Fibroblast of skin of back (primary cell): ENCODE measurements at regions not wholly inside any gene's neighbourhood (a gene's known extent, or its start where the extent isn't known, plus 50 kb on each side); places are given as distances from the start of the nearest gene placed in this dataset.

Source experiments
- DNase-seq: peaks from one replicate; pipeline ENCODE4 v3.0.0-alpha.2; 2013

DNA sequence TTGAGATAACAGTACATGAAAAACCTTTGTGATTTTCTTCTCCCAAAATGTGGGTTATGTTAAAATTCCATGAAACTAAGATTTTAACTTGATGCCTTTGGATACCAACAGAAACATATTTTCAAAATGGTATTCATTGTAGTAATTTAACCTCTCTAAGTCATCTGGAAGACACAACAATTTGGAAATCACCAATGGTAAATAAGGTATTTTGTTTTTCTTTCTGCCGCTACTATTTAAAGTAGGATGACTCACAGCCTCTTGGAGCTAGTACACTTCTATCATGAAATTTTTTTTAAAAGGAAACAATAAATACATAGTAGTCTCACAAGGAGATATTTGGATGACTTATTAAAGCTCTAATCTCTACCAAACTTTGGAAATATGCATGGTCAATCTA is 291.6 kb upstream of the VEPH1 start:
- peak; percentile 75 for DNase-seq

DNA sequence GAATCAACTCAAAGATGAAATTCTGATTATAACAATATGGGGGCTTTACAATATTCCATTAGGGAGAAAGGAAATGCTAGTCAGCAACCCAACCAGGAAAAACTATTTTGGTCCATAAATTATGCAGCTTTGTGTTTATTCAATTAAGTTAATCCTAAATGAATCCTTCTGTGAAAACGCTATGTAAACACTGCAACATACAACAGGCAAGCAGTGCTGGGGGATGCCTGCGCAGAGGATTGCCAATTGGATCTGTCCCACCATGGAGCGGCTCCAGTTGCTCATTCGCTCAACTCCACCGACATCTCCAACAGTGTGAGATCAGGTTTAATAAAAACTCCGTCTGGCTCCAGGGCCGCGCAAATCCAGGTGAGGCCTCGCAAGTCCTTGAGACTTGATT is 290.5 kb upstream of the VEPH1 start:
- DNase-seq = no peak

DNA sequence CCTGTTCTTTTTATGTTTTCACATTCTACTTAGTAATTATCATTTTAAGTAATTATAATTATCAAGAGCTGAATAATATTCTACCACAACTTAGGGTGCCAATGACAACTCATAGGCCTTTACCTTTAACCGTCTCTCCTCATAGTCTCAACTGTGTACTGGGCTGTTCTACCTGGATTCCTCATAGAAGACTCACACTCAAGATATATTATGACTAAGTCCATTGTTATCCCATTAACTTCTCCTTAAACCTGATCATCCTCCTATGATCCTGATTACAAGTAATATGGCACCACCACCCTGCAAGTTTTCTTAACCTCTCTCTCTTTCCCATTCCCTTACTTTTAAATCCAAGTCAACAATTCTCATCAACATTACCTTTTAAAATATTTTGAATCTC is 285.9 kb upstream of the VEPH1 start:
- DNase-seq = no peak

DNA sequence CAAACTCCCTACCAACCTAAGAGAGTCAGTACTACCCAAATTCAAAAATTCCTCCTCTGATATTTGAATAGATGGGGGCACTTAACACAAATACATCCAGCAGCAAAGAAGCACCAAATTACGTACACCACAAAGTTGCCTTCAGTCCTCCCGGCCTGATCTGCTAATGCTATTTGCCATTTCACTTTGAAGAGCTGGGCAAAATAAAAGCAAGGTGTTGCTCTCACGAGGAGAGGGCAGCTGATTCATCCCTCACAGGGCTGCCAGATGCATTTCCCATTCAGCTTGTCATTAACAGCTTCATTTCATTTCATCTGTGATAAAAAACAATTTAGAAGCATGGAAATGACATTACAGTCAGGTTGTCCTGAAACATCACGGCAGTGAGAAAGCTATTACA is 283.4 kb upstream of the VEPH1 start:
- DNase-seq = peak; percentile 37

DNA sequence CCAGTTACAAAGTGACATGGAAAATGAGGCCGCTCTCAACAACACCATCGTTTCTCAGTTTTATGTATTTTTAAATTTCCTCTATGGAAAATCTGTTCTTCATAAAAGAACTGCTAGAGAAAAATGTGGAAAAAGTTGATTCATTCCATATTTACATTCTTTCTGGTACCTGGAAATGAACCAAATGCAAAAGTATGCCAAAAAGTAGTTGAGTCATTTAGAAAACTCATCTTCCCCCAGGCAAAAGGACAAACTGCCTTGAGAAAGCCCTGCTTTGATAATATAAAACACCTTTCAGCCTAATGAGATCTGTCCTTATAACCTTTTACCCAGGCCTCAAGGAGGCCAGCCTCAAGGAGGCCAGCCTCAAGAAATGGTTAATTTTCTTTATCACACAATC is 283.0 kb upstream of the VEPH1 start:
- DNase-seq = peak; percentile 93

DNA sequence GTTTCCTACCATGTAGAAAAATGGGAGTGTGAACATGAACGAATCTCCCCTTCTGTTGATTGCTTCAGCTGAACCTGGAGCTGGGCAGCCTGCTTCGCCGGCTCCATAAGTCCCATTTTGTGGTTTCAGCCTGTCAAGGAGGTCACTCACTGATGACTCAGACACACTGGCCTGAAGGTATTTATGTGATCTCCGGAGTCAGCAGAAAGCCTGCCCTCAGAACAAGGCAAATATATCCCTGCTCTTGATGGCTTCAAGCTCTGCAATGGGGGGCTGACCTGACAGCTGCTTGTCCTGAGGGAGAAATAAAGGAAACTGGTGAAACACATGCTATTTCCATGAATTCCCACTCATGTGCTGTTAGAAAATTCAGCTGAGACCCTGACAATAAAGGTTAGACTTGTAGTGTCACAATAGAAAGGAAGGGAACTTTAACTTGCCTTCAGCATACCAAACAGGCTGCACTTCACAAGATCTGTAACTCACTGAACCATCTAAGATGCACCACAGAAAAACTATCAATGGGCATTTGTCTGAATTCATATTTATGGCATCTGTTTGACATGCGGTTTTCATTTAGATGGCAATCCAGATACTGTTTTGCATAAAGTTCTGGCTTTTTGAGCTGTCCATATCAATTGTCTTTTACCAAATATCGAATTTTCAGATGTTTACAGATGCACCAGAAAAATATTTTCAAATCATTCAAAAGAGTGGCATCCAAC is 282.0 kb upstream of the VEPH1 start:
- peak; percentile 92 for DNase-seq

DNA sequence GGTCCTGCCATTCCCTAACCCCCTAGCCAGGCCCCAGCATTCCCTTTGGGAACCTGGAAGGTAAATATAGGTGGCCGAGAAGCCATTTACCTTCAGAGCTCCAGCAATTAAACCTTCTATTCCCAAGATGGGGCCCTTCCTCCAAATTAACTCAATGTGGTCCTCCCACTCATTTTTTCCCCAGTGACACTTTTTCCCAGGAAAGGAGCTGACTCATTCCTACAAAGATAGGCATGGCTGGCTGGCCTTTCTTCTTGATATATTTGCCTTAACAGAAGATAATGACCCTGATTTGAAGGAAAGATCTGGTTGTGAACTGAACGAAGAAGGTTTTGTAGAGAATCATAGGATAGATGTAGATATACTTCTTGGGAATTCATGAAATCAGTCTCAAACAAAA is 279.0 kb upstream of the VEPH1 start:
- DNase-seq = peak; percentile 25

DNA sequence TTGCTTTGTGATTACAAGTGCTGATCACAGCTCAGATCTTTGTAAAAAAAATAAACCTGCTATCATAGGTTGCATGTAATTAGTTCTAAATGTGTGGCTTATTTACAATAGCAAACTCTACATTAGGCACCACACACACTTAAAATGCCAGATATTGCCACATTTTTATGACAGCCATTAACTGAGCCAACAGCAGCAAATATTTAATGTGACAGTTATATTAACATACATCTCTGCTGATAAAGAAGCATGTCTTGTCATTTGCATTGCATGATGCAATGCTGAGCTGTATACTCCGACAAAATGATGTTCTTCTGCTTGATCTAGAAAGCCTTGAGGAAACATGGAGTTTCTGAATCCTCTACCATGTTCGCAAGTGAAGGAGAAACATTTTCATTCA is 273.6 kb upstream of the VEPH1 start:
- no peak for DNase-seq

DNA sequence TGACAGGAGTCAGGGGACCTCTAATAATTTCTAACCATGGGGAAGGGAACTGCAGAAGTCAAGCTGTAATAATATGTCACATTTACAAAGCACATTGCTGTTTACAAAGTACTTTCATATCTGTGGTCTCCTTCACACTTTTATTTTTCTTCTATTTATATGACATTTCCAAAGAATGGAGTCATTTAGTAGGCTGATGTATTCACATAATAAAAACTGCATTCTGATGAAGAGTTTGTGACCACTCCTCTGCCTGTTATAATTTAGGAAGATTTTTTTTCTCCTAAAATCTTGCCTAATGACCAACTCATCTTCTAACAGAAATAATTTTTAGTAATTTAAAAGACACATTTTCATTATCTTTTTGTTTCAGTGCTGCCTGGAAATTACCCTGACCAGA is 272.2 kb upstream of the VEPH1 start:
- no peak for DNase-seq

DNA sequence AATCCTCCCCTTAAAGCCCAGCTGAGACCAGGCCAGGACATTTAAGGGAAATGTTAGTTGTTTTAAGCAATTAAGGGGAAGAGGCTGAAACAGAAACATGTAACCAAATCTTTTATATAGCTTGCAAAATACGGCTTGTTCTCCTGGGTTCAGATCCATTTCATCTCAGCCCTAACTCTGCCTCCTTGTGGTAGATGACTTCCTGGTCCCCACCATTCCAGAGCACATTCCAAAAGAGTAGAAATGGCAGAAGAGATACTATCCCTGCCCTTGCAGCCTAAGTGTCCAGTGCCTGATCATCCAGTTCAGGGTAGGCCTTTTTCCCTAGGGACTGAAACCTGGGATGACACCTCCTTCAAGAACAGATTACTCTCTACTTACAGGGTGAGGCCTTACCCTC is 266.2 kb upstream of the VEPH1 start:
- no peak for DNase-seq

DNA sequence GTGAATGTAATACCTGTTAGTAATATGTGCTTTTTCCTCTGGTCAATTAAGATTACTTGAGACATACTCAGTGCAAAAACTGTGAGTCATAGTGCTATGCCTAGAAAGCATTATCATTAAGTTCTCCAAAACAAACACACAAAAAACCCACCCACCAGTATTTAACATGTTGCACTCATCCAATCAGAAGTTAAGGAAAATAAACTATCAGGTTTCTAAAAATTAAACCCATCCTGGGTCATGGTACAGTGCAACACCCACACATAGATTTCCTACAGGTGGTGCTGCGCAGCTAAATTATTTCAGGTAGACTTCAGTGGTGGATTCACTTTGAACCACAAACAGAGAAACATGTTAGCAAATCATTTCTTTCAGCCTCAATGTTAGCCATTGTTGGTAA is 264.4 kb upstream of the VEPH1 start:
- DNase-seq = no peak

DNA sequence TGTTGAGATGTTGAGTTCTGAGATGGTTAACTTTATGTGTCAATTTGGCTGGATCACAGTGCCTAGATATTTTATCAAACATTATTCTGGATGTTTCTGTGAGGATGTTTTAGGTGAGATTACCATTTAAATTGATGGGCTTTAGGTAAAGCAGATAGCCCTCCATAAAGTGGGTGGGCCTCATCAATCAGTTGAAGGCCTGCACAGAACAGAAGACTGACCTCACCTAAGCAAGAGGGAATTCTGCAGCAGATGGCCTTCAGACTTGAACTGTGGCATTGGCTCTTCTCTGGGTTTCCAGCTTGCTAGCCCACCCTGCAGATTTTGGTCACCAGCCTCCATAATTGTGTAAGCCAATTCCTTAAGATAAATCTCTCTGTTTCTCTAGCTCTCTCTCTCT is 260.4 kb upstream of the VEPH1 start:
- DNase-seq = no peak

DNA sequence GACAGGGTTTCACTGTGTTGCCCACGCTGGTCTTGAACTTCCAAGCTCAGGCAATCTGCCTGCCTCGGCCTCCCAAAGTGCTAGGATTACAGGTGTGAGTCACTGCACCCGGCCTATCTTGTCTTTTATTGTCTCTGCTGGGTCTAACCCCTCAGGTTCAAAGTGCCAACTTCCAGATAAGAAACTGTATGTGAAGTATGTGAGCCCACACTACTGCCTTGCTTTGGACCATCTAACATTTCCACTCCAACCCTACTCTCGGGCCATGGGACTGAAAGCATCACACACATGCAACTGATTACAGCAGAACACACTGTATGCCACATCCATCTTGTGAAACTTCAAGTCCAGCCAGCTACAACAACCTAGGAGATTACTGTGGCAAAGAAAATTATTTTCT is 256.1 kb upstream of the VEPH1 start:
- DNase-seq = no peak

DNA sequence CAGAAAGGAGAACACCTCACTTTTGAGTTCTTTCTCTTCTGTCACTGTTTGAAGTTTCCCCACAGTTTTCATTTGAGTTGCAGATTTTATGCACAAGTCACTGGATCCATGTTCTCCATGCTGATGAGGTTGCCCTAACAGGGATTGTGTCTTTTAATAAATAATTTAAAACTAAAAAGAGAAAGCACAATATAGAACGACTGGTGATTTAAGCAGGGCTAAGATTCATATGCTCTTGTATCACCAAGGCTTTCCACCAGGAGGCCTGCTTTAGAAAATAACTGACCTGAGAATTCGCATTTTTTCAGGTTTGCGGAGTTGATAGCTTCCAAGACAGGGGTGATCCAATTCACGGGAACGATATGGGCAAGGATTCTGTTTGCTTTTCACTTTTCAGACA is 252.0 kb upstream of the VEPH1 start:
- DNase-seq = no peak

DNA sequence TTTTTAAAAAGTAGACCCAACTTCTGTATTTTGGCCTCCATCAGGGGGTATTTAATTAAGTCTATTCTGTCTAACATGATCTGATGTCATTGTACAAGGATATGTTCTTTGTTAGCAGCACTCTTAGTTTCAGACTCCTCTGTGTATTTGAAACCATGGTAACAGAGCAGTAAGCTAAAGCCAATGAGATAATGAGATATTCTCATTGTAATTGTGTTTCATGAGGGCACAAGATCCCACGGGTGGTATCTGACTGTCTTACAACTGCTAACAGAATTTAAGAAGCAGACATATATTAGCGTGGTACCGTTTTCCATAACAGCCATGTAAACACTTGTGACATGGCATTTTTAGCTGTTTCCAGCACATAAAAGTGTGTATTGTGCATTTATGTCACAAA is 251.2 kb upstream of the VEPH1 start:
- DNase-seq = no peak

DNA sequence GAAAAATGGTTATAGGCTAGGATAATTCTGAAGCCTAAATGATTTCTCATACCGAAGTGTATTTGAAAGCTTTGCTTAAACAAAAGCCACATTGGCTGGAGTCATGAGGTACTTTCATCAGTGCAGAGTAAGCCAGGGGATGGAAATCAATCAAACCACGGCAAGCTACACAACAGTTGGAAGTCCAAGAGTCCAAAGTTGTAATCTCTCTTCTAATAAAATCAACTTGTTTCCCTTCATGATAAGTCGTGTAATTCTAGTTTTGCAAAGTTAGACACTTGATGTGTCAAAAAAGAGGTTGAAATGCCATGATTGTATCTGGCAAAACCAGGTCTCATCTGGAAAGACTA is 250.5 kb upstream of the VEPH1 start:
- no peak for DNase-seq

DNA sequence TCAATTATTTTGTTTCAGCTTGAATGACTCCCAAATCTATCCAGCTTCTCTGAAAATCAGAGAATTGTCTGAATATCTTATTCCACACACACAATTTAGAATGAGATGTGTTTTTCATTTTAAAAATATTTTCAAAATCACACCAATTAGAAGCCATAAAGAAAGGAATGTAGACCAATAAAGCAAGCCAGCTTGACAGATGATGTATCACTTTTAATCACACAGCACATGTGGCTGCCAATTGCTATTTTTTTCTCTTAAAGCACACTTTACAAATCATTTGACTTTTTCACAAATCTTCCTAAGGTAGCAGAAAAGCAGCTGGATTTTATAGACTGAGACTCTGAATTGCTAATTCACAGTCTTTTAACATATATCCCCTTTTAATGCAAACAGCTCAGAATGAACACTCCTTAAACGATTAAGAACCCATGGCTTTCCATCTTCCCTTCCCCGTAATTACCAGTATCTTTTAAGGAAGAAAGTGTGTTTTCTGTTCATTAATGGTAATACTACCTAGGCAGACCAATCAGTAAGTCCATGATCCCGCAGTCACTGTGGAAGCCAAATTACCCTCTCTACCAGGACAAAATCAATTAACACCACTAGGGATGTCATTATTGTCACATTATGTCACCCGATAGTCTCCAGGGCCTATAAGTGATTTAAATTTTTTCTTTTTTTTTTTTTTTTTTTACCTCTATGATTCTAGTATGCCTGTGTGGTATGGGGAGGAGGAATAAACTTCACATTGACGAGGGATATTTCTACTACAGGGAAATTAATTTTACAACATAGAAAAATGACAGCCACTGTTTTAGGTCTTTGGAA is 250.0 kb upstream of the VEPH1 start:
- DNase-seq = no peak

DNA sequence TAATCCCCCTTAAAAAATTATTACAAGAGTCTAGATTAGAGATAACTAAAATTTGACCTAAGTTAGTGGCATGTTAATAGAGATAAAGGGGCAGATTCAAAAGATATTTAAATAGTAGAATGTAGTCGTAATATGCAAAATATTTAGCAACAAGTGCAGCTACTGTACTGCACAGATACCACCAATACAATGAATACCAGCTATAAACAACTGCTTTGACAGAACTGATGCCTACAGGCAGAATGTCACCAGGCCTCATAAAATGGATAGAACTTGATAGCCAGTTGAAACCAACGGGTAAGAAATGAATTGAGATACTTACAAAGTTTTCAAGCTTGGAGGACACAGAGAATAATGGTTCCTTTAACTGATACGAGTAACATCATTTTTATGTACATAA is 249.3 kb upstream of the VEPH1 start:
- DNase-seq = no peak

DNA sequence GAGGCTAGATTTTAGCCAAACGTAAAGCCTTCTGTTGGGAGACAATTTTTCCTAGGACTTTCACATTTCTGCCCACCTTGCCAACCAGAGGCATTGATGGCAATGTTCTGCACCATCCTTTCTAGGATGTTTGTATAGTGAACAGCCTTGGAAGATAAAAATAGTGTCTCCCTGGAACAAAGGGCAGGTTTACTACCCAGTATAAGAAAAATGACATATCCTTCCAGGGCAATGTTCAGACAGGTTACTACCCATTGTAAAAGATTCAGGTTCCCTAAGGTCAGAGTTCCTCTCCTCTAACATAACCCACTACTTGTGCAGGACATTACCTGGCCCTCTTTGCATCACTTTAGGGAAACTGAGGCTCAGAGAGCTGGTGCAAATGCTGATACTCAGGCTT is 248.2 kb upstream of the VEPH1 start:
- DNase-seq = no peak

DNA sequence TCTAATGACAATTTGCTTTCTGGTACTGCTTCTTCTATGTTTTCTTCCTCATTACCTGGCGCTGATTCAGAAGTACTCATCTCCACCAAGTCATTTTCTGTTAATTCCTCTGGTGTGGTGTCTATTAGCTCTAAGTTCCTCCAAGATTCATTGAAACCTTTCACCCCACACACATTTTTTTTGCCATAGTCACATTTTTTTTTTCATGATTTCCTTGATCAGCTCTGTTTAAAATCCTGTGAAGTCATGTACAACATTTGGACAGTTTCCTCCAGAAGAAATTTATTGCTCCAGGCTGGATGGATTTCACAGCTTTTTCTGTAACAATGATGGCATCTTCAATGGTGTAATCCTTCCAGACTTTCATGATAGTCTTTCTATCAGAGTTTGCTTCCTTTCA is 243.2 kb upstream of the VEPH1 start:
- DNase-seq = no peak

DNA sequence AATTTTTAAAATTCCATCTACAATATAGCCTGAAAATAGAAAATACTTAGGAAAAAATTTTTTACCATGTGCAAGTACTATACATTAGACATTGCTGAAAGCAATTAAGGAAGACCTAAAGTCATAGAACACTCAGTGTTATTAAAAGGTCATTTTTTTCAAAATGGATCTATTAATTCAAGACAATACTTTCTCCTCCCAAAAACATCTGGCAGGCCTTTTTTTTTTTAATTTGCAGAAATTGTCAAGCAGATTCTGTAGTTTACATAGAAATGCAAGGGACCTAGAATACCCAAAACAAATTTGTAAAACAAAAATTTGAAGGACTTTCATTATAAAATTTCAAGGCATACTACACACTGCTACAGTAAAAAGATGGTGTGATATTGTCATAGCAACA is 238.4 kb upstream of the VEPH1 start:
- no peak for DNase-seq

DNA sequence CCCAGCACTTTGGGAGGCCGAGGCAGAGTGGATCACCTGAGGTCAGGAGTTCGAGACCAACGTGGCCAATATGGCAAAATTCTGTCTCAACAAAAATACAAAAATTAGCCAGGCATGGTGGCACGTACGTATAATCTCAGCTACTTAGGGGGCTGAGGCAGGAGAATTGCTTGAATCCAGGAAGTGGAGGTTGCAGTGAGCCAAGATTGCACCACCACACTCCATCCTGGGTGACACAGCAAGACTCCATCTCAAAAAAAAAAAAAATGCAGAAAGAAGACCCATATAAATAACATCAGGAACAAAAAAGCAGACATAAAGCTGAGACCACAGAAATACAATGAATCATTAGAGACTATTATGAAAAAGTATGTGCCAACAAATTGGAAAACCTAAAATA is 235.2 kb upstream of the VEPH1 start:
- no peak for DNase-seq

DNA sequence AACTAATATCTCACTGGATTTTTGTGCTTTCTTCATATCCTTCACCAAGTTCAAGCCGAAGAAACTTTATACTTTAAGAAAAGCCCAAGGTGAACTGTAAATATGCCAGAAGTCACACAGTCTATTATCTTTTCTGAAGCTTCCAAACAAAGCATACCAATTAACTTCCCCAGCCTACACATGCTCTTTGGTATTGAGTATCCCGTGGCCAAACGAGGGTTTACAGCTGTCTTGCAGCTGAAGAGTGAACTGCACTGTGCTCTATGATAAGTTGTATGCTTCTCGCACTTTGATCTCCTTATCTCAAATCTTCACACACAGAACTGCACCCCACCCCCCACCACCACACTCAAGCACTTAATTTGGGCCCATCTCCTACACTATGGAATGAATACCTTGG is 215.6 kb upstream of the VEPH1 start:
- no peak for DNase-seq

DNA sequence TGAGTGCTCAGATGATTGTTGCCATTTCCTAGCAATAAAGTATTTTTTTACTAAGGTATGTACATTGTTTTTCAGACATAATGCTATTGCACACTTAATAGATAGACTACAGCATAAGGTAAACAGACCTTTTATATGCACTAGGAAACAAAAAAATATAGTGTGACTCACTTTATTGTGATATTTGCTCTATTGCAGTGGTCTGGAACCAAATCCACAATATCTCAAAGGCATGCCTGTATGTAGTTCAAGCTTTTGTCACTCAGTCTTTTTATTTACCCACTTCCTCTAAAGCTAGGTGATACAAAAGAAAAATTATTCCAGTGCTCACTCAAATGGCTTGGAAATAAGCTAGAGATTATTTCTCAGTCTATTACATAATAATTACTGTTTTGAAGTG is 209.9 kb upstream of the VEPH1 start:
- no peak for DNase-seq

DNA sequence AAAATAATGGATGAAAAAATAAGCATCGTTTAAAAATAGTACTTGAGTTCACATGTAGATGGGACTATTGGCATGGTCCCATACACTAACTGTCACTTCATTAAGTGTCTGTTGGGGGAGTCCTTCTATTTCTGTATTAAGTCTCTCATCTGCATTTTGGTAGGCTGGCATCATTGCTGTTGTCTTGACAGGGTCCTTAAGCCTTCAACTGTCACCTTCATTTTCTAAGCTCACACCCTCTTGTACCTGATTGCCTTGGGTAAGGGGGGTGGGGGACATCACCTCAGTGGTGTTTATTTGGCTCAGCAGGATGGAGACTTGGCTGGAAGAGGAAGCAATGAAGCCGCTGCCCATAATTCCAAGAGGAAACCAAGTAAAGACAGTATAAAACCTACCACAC is 202.0 kb upstream of the VEPH1 start:
- no peak for DNase-seq
